GM12864 (cell line): ENCODE measurements at regions not wholly inside any gene's neighbourhood (a gene's known extent, or its start where the extent isn't known, plus 50 kb on each side); places are given as distances from the start of the nearest gene placed in this dataset.

Experiments
- DNase-seq: peaks from one replicate; pipeline ENCODE4 v3.0.0-alpha.2; 2011; ENCODE audit warnings: low read depth
- H3K4me3 ChIP-seq: 2 replicates; pipeline ENCODE4 v1.5.1; 2011; ENCODE audit warnings: mild to moderate bottlenecking, low read depth, low read length, control low read depth
- CTCF ChIP-seq: IDR thresholded peaks from 2 replicates; pipeline ENCODE4 v1.5.1; 2011; ENCODE audit warnings: low read depth, mild to moderate bottlenecking, moderate library complexity, low read length, control low read depth, inconsistent platforms; ENCODE audit errors: missing control alignments

- no peak for TF ChIP-seq CTCF
- H3K4me3 ChIP-seq, result no peak overlapping the region
- DNase-seq, result no peak
Observed at GRCh38 chr20:56842056-56842455, 212.9 kb downstream of the TFAP2C start.

- no peak overlapping the region for H3K4me3 ChIP-seq
- DNase-seq, result no peak
- no peak for TF ChIP-seq CTCF
Observed at GRCh38 chr20:56843386-56843785, 214.3 kb downstream of the TFAP2C start.

- no peak overlapping the region for H3K4me3 ChIP-seq
- DNase-seq, result no peak
- no peak for TF ChIP-seq CTCF
Observed at GRCh38 chr20:56843817-56844216, 214.7 kb downstream of the TFAP2C start.

GRCh38 chr20:56845546-56846086 is 216.5 kb downstream of the TFAP2C start:
- no peak overlapping the region for H3K4me3 ChIP-seq
- DNase-seq, result no peak
- no peak for TF ChIP-seq CTCF

- no peak for DNase-seq
- H3K4me3 ChIP-seq, result no peak overlapping the region
- no peak for TF ChIP-seq CTCF
Observed at GRCh38 chr20:56848561-56848960, 219.5 kb downstream of the TFAP2C start.

GRCh38 chr20:56851552-56851951 is 222.4 kb downstream of the TFAP2C start:
- TF ChIP-seq CTCF, result no peak
- DNase-seq, result no peak
- H3K4me3 ChIP-seq, result no peak overlapping the region

GRCh38 chr20:56855708-56856107 is 226.6 kb downstream of the TFAP2C start:
- DNase-seq, result no peak
- no peak overlapping the region for H3K4me3 ChIP-seq
- TF ChIP-seq CTCF, result no peak
